Suprapubic skin (tissue), 4 donors: ENCODE measurements at regions not wholly inside any gene's neighbourhood (a gene's known extent, or its start where the extent isn't known, plus 50 kb on each side); places are given as distances from the start of the nearest gene placed in this dataset.
"Not testable (repeated sequence)": the region's sequence is repeated elsewhere in the genome, so short reads cannot be mapped to it uniquely, and the experiment has no call there.

Source experiments
- DNase-seq, 2 donors: peaks; one replicate each; pipeline ENCODE4 v3.0.0-alpha.2; 2019; ENCODE audit warnings: low spot score in 2 of 2
- H3K27ac ChIP-seq: fragments of 200-600 bp; sonication (generic); one replicate; pipeline ENCODE4 v1.5.1; 2019
- H3K27me3 ChIP-seq: fragments of 200-600 bp; sonication (generic); one replicate; pipeline ENCODE4 v1.5.1; 2019
- H3K36me3 ChIP-seq: fragments of 200-600 bp; sonication (generic); one replicate; pipeline ENCODE4 v1.5.1; 2019
- H3K4me1 ChIP-seq: fragments of 200-600 bp; sonication (generic); one replicate; pipeline ENCODE4 v1.5.1; 2019
- H3K4me3 ChIP-seq: fragments of 200-600 bp; sonication (generic); one replicate; pipeline ENCODE4 v1.5.1; 2019; ENCODE audit warnings: mild to moderate bottlenecking
- H3K9me3 ChIP-seq: fragments of 200-600 bp; sonication (generic); one replicate; pipeline ENCODE4 v1.5.1; 2019
- EP300 ChIP-seq: sonication (generic); formaldehyde crosslinking; IDR thresholded peaks from one replicate; pipeline ENCODE4 v1.6.1; 2017; ENCODE audit warnings: antibody characterized with exemption
- POLR2A ChIP-seq, 2 donors: fragments of 450-650 bp; IDR thresholded peaks; one replicate each; pipeline ENCODE4 v1.6.1; 2017; ENCODE audit warnings: antibody characterized with exemption in 2 of 2, mild to moderate bottlenecking in 2 of 2, moderate library complexity in 2 of 2
- POLR2AphosphoS5 ChIP-seq, 3 donors: sonication (generic); formaldehyde crosslinking; IDR thresholded peaks; one replicate each; pipeline ENCODE4 v1.6.1; 2017; ENCODE audit warnings: antibody characterized with exemption in 3 of 3
- WGBS: methylation state at CpG from one replicate; pipeline ENCODE4 v1.1.5; 2018; 5-methylcytosine and 5-hydroxymethylcytosine counted together
- TF ChIP-seq, protein P1 (sequence below), 2 donors: fragments of 200-600 bp in 1 of 2; fragments of 450-650 bp in 1 of 2; sonication (generic) in 1 of 2; IDR thresholded peaks; one replicate each; pipeline ENCODE4 v1.5.1; 2016 to 2019; ENCODE audit warnings: antibody characterized with exemption in 2 of 2, mild to moderate bottlenecking in 1 of 2, moderate library complexity in 1 of 2

GRCh38 chr6:33885132-33886057 lies 81.6 kb upstream of the MLN start:
- no peak for DNase-seq
- no peak overlapping the region for H3K27ac ChIP-seq
- WGBS, result 77% methylated on average over 5 of the region's 5 CpGs

GRCh38 chr6:33883621-33884020 lies 79.8 kb upstream of the MLN start:
- 80% methylated on average over 4 of the region's 4 CpGs for WGBS
- DNase-seq, H3K27me3 ChIP-seq, H3K27ac ChIP-seq, H3K4me3 ChIP-seq, H3K9me3 ChIP-seq, H3K36me3 ChIP-seq: not testable (repeated sequence)
- H3K4me1 ChIP-seq, result peaks cover 32% of the 10 kb centered on the region

More at GRCh38 chr6:33885132-33886057, 81.6 kb upstream of the MLN start:
- Histone ChIP-seq H3K4me1 (peaks cover 34% of the 10 kb centered on the region), H3K27me3 (peaks cover 8% of the 10 kb centered on the region), H3K4me3 (no peak overlapping the region), H3K9me3 (no peaks in the 10 kb centered on the region), H3K36me3 (no peaks in the 10 kb centered on the region)
- TF ChIP-seq, protein P1, sequence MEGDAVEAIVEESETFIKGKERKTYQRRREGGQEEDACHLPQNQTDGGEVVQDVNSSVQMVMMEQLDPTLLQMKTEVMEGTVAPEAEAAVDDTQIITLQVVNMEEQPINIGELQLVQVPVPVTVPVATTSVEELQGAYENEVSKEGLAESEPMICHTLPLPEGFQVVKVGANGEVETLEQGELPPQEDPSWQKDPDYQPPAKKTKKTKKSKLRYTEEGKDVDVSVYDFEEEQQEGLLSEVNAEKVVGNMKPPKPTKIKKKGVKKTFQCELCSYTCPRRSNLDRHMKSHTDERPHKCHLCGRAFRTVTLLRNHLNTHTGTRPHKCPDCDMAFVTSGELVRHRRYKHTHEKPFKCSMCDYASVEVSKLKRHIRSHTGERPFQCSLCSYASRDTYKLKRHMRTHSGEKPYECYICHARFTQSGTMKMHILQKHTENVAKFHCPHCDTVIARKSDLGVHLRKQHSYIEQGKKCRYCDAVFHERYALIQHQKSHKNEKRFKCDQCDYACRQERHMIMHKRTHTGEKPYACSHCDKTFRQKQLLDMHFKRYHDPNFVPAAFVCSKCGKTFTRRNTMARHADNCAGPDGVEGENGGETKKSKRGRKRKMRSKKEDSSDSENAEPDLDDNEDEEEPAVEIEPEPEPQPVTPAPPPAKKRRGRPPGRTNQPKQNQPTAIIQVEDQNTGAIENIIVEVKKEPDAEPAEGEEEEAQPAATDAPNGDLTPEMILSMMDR (IDR thresholded peaks at IDR 0.05), result no peak
- TF ChIP-seq POLR2A (IDR thresholded peaks at IDR 0.05) (no peak), EP300 (no peak), POLR2AphosphoS5 (IDR thresholded peaks at IDR 0.05) (no peak)

GRCh38 chr6:33882154-33882553 lies 78.4 kb upstream of the MLN start:
- TF ChIP-seq EP300 (no peak), POLR2AphosphoS5 (IDR thresholded peaks at IDR 0.05) (no peak), POLR2A (IDR thresholded peaks at IDR 0.05) (no peak)
- TF ChIP-seq, protein P1 (IDR thresholded peaks at IDR 0.05), result no peak
- H3K4me1 ChIP-seq, result peaks cover 31% of the 10 kb centered on the region
- WGBS, result 72% methylated on average over 8 of the region's 8 CpGs
- peaks cover 17% of the 10 kb centered on the region for H3K27me3 ChIP-seq
- no peaks in the 10 kb centered on the region for H3K36me3 ChIP-seq
- no peak overlapping the region for H3K4me3 ChIP-seq
- no peaks in the 10 kb centered on the region for H3K9me3 ChIP-seq
- DNase-seq, result no peak
- H3K27ac ChIP-seq, result no peak overlapping the region

DNA sequence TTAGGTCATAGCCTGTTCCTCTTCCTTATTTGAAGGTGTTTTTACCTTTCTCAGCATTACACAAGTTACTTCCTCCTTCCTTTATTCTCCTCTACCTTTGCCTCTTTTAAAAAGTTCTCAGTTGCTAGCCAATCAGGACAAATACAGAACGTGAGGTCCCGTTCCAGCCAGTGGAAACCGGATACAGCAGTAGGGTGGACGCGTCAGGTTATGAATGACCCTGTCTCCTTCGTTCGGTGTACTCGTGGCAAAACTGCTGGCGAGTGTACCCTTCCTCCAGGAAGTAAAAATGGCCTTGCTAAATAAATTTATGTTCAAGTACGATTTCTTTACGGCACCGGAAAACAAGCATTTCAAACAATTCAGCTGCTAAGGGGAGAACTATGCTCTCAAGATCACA lies 77.0 kb upstream of the MLN start:
- Histone ChIP-seq H3K4me1 (peaks cover 19% of the 10 kb centered on the region), H3K27ac (no peak overlapping the region), H3K27me3 (peaks cover 23% of the 10 kb centered on the region), H3K9me3 (no peaks in the 10 kb centered on the region), H3K36me3 (no peaks in the 10 kb centered on the region), H3K4me3 (no peak overlapping the region)
- WGBS, result 94% methylated on average over 12 of the region's 12 CpGs
- DNase-seq, result no peak
- TF ChIP-seq EP300 (no peak), POLR2AphosphoS5 (IDR thresholded peaks at IDR 0.05) (no peak), POLR2A (IDR thresholded peaks at IDR 0.05) (no peak)
- TF ChIP-seq, protein P1 (IDR thresholded peaks at IDR 0.05), result no peak

DNA sequence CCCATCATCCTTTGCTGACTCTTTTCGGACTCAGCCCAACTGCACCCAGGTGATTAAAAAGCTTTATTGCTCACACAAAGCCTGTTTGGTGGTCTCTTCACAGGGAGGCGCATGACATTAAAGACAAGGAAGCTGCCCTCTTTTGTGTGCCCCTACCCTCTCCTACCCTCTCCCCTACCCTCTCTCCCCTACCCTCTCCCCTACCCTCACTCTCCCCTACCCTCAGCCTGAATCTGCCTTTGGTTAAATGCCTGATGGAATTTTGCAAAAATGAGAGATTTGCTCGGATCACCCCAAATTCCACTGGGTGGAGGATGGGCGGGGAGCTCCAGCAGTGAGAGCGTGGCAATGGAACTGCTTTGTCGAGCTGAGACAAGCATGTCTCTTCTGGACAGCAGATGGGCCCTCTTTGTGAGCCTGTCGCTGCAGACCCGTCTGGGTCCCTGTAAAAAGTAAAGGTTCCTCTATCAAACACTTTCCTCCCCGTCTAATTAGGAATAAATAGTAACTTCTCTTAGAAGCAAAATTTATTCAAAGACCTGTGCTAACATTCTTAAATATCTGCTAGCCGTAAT lies 76.4 kb upstream of the MLN start:
- Histone ChIP-seq H3K27ac (no peak overlapping the region), H3K36me3 (no peaks in the 10 kb centered on the region), H3K4me1 (peaks cover 13% of the 10 kb centered on the region), H3K9me3 (no peaks in the 10 kb centered on the region), H3K4me3 (no peak overlapping the region), H3K27me3 (peaks cover 23% of the 10 kb centered on the region)
- DNase-seq, result no peak
- 86% methylated on average over 10 of the region's 10 CpGs for WGBS
- TF ChIP-seq EP300, result no peak
- TF ChIP-seq, protein P1 (IDR thresholded peaks at IDR 0.05), result no peak
- no peak for TF ChIP-seq POLR2AphosphoS5 (IDR thresholded peaks at IDR 0.05)
- no peak for TF ChIP-seq POLR2A (IDR thresholded peaks at IDR 0.05)
